Erythroblast (primary cell): ENCODE measurements at regions not wholly inside any gene's neighbourhood (a gene's known extent, or its start where the extent isn't known, plus 50 kb on each side); places are given as distances from the start of the nearest gene placed in this dataset.

Experiments
- GATA1 ChIP-seq: IDR thresholded peaks from 2 replicates; pipeline ENCODE4 v1.6.1; 2011; ENCODE audit warnings: low read depth, mild to moderate bottlenecking, control low read depth, low read length, moderate library complexity
- POLR2A ChIP-seq: IDR thresholded peaks from 2 replicates; pipeline ENCODE4 v1.6.1; 2011; ENCODE audit warnings: mild to moderate bottlenecking, low read length

DNA sequence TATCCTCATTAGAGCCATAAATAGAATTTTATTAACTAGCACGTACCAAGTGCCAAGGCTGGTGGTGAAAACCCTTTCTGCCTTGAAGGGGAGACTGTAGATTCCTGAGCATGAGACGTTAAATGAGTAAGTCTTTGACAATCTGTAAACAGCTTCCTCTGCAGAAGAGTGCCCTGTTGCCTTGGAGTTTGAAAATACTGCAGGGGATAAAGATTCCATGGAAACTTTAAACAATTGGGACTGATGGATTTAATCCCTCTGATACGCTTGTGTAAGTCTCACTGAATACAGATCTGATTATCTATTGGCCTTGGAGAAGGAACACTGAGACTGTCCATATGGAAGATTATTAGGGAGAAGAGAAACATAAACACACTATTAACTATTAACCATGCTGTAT lies 1053.4 kb upstream of the RBFOX1 start:
- TF ChIP-seq POLR2A (no peak), GATA1 (no peak)
